Bone marrow (tissue), 2 donors: ENCODE measurements at regions not wholly inside any gene's neighbourhood (a gene's known extent, or its start where the extent isn't known, plus 50 kb on each side); places are given as distances from the start of the nearest gene placed in this dataset.
"Not testable (repeated sequence)": the region's sequence is repeated elsewhere in the genome, so short reads cannot be mapped to it uniquely, and the experiment has no call there.

Source experiments
- DNase-seq, 2 donors: peaks; one replicate each; lab custom pipeline; 2025; lab: John Stamatoyannopoulos, UW

- no peak for DNase-seq
Observed at GRCh38 chr5:72692651-72693442, 123.6 kb upstream of the TNPO1 start.

- no peak for DNase-seq
Observed at GRCh38 chr5:72692231-72692637, 124.2 kb upstream of the TNPO1 start.

- DNase-seq = no peak
Observed at GRCh38 chr5:72691751-72692150, 124.7 kb upstream of the TNPO1 start.

GRCh38 chr5:72688916-72689315, 127.5 kb upstream of the TNPO1 start:
- DNase-seq = no peak

- DNase-seq = no peak
Observed at GRCh38 chr5:72687288-72687687, 129.2 kb upstream of the TNPO1 start.

GRCh38 chr5:72682561-72682960, 133.9 kb upstream of the TNPO1 start:
- DNase-seq = no peak

- no peak for DNase-seq
Observed at GRCh38 chr5:72681781-72682180, 134.7 kb upstream of the TNPO1 start.

- DNase-seq = no peak
Observed at GRCh38 chr5:72677447-72677846, 139.0 kb upstream of the TNPO1 start.

- not testable (repeated sequence) for DNase-seq
Observed at GRCh38 chr5:72676831-72677230, 139.6 kb upstream of the TNPO1 start.

- DNase-seq = no peak
Observed at GRCh38 chr5:72673623-72674022, 142.8 kb upstream of the TNPO1 start.

GRCh38 chr5:72673180-72673579, 143.3 kb upstream of the TNPO1 start:
- no peak for DNase-seq

GRCh38 chr5:72667708-72668107, 148.8 kb upstream of the TNPO1 start:
- DNase-seq = no peak

- no peak for DNase-seq
Observed at GRCh38 chr5:72662936-72663335, 153.5 kb upstream of the TNPO1 start.

GRCh38 chr5:72662305-72662704, 154.2 kb upstream of the TNPO1 start:
- no peak for DNase-seq

- no peak for DNase-seq
Observed at GRCh38 chr5:72661405-72661804, 154.2 kb upstream of the ZNF366 start.

- no peak for DNase-seq
Observed at GRCh38 chr5:72659726-72660125, 152.5 kb upstream of the ZNF366 start.

GRCh38 chr5:72658761-72659540, 151.7 kb upstream of the ZNF366 start:
- no peak for DNase-seq

GRCh38 chr5:72658161-72658560, 151.0 kb upstream of the ZNF366 start:
- DNase-seq = no peak

- no peak for DNase-seq
Observed at GRCh38 chr5:72656756-72657513, 149.7 kb upstream of the ZNF366 start.

- DNase-seq = no peak
Observed at GRCh38 chr5:72656331-72656730, 149.1 kb upstream of the ZNF366 start.

GRCh38 chr5:72654231-72654630, 147.0 kb upstream of the ZNF366 start:
- no peak for DNase-seq

- DNase-seq = no peak
Observed at GRCh38 chr5:72653586-72653985, 146.4 kb upstream of the ZNF366 start.

GRCh38 chr5:72651779-72652178, 144.6 kb upstream of the ZNF366 start:
- no peak for DNase-seq
